Osteoblast (primary cell): ENCODE measurements at regions not wholly inside any gene's neighbourhood (a gene's known extent, or its start where the extent isn't known, plus 50 kb on each side); places are given as distances from the start of the nearest gene placed in this dataset.

Experiments
- DNase-seq: peaks from one replicate; pipeline ENCODE4 v3.0.0; 2011; ENCODE audit warnings: low spot score, mixed read lengths; ENCODE audit not compliant: insufficient read length; ENCODE audit errors: missing footprints
- H2AFZ ChIP-seq: 2 replicates; pipeline ENCODE4 v1.6.0; 2011; ENCODE audit warnings: mild to moderate bottlenecking, low read length
- H3K27ac ChIP-seq: 2 replicates; pipeline ENCODE4 v1.5.1; 2011; ENCODE audit warnings: mild to moderate bottlenecking, low read depth, low read length, moderate library complexity
- H3K27me3 ChIP-seq: 2 replicates; pipeline ENCODE4 v1.6.0; 2012; ENCODE audit warnings: mild to moderate bottlenecking, control low read depth, inconsistent platforms, low read length, moderate library complexity; ENCODE audit not compliant: insufficient read depth
- H3K36me3 ChIP-seq: 2 replicates; pipeline ENCODE4 v1.5.1; 2011; ENCODE audit warnings: mild to moderate bottlenecking, low read length, control low read depth, moderate library complexity; ENCODE audit not compliant: insufficient read depth
- H3K4me1 ChIP-seq: 2 replicates; pipeline ENCODE4 v1.5.1; 2011; ENCODE audit warnings: mild to moderate bottlenecking, low read length, control low read depth, moderate library complexity; ENCODE audit not compliant: insufficient read depth
- H3K4me2 ChIP-seq: 2 replicates; pipeline ENCODE4 v1.6.0; 2011; ENCODE audit warnings: mild to moderate bottlenecking, low read length; ENCODE audit not compliant: insufficient read depth
- H3K4me3 ChIP-seq: fragments of 200-600 bp; sonication (generic); 3 replicates; pipeline ENCODE4 v1.5.1; 2012; ENCODE audit warnings: mild to moderate bottlenecking, low read length, inconsistent platforms; ENCODE audit not compliant: insufficient read depth
- H3K79me2 ChIP-seq: 2 replicates; pipeline ENCODE4 v1.6.0; 2012; ENCODE audit warnings: mild to moderate bottlenecking, low read length, control low read depth, inconsistent platforms; ENCODE audit not compliant: insufficient read depth
- H3K9me3 ChIP-seq: 2 replicates; pipeline ENCODE4 v1.5.1; 2011; ENCODE audit warnings: low read depth, low read length, control low read depth
- H4K20me1 ChIP-seq: 2 replicates; pipeline ENCODE4 v1.6.0; 2012; ENCODE audit warnings: mild to moderate bottlenecking, low read length, control low read depth; ENCODE audit not compliant: insufficient read depth
- TF ChIP-seq, protein P1 (sequence below): IDR thresholded peaks from 2 replicates; pipeline ENCODE4 v1.5.1; 2011; ENCODE audit warnings: mild to moderate bottlenecking, low read depth, low read length, moderate library complexity; ENCODE audit errors: extremely low read depth

DNA sequence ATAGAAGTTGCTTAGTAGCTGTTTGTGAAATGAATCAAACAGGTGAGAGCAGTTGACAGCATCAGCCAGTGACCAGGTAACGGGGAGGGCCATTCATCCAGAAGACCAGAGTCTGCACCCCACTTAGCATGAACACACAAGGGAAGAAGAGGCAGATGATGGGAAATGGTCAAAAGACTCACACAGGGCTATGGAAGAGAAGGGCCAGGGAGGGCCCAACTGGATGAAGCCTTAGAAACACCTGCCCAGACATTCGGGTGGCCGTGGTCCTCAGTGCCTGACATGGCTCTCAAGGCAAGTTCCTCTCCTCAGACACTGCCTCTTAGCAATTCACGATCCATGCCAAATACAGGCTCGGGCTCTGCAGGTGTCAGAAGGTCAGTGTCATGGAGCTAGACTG is 354.1 kb downstream of the TCERG1L start:
- Histone ChIP-seq H3K9me3 (no peaks in the 10 kb centered on the region), H3K4me3 (no peak overlapping the region)
- no peak for DNase-seq

DNA sequence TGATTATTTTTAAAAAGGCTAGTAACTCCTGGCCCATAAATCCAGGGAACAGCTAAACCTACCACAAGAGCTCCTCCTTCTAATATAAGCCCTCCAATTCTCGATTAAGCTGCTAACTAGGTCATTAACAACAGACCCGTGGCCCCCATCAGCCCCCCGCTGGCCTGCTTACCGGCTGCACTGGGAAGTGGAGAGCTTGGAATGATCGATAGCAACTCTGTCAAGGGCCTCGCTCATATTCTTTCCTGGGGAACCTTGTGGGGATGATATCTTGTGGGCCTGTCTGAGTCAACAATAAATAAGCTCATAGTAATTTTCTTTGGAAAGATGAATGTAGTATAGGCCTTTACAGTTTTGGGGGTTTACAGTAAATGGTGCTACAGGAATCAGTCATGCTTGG is 353.5 kb downstream of the TCERG1L start:
- no peak overlapping the region for H2AFZ ChIP-seq
- TF ChIP-seq, protein P1, sequence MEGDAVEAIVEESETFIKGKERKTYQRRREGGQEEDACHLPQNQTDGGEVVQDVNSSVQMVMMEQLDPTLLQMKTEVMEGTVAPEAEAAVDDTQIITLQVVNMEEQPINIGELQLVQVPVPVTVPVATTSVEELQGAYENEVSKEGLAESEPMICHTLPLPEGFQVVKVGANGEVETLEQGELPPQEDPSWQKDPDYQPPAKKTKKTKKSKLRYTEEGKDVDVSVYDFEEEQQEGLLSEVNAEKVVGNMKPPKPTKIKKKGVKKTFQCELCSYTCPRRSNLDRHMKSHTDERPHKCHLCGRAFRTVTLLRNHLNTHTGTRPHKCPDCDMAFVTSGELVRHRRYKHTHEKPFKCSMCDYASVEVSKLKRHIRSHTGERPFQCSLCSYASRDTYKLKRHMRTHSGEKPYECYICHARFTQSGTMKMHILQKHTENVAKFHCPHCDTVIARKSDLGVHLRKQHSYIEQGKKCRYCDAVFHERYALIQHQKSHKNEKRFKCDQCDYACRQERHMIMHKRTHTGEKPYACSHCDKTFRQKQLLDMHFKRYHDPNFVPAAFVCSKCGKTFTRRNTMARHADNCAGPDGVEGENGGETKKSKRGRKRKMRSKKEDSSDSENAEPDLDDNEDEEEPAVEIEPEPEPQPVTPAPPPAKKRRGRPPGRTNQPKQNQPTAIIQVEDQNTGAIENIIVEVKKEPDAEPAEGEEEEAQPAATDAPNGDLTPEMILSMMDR = no peak
- no peaks in the 10 kb centered on the region for H3K4me1 ChIP-seq
- no peaks in the 10 kb centered on the region for H4K20me1 ChIP-seq
- no peak overlapping the region for H3K4me3 ChIP-seq
- no peaks in the 10 kb centered on the region for H3K9me3 ChIP-seq
- no peaks in the 10 kb centered on the region for H3K36me3 ChIP-seq
- no peak overlapping the region for H3K4me2 ChIP-seq
- DNase-seq = no peak
- no peaks in the 10 kb centered on the region for H3K79me2 ChIP-seq
- no peaks in the 10 kb centered on the region for H3K27me3 ChIP-seq
- H3K27ac ChIP-seq = no peak overlapping the region

More for the DNA sequence above, 354.1 kb downstream of the TCERG1L start:
- Histone ChIP-seq H3K4me1 (no peaks in the 10 kb centered on the region), H2AFZ (no peak overlapping the region), H3K4me2 (no peak overlapping the region), H3K79me2 (no peaks in the 10 kb centered on the region), H3K36me3 (no peaks in the 10 kb centered on the region), H3K27ac (no peak overlapping the region), H4K20me1 (no peaks in the 10 kb centered on the region), H3K27me3 (no peaks in the 10 kb centered on the region)
- TF ChIP-seq, protein P1 = no peak

DNA sequence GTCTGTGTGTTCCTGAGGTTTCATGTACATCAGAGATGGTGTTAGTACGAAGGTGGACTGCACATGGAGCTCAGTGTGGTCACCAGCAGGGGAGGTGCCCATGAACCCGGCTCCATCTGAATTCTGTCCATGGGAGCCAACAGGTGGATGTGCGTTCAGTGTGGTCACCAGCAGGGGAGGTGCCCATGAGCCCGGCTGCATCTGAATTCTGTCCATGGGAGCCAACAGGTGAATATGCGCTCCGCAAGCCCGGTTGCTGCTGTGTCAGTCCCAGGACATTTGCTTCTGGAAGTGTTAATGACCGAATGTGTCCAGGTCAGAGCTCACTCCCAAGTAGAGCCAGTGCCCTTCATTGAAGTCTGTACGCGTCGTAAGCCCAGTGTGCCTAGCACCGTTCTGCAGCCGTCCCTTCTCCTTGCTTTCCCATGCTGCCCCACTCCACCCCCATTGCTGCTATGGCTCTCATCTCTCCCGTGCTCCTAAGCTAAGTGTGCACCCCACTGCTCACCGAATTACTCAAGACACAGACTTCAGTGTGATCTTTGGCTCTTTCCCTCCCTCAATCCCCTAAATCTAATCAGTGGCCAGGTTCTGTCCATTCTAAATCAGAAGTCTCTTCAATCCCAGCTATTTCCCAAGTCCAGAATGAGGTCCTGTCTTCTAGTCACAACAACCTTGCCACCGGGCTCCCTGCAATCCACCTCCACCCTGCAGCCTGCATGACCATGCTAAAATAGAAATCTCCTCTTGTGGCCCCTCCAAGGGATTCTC is 352.4 kb downstream of the TCERG1L start:
- H3K4me2 ChIP-seq = no peak overlapping the region
- no peaks in the 10 kb centered on the region for H3K79me2 ChIP-seq
- H3K4me3 ChIP-seq = no peak overlapping the region
- no peaks in the 10 kb centered on the region for H4K20me1 ChIP-seq
- no peaks in the 10 kb centered on the region for H3K4me1 ChIP-seq
- no peaks in the 10 kb centered on the region for H3K9me3 ChIP-seq
- TF ChIP-seq, protein P1 = no peak
- DNase-seq = no peak
- no peak overlapping the region for H2AFZ ChIP-seq
- no peaks in the 10 kb centered on the region for H3K36me3 ChIP-seq
- H3K27ac ChIP-seq = no peak overlapping the region
- no peaks in the 10 kb centered on the region for H3K27me3 ChIP-seq

DNA sequence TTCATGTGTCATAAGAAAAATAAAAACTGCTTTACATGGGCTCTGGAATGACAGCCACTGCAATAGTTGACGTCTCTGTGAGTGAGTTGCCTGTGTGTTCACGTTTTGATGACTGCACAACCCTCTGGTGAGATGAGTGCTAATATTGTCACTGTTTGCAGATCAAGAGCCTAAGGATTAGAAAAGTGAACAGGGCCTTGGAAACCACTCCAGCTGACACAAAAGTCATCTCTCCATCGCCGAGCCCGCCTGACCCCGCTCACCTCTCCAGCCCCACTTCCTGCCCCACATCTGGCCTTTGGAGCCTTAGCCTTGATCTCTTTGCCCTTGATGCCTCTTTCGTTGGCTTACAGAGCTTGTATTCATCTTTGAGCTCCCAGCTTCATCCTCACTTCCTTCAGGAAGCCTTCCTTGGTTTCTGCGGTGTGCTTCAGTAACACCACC is 351.7 kb downstream of the TCERG1L start:
- Histone ChIP-seq H3K9me3 (no peaks in the 10 kb centered on the region), H3K36me3 (no peaks in the 10 kb centered on the region), H4K20me1 (no peaks in the 10 kb centered on the region), H3K4me2 (no peak overlapping the region), H3K27me3 (no peaks in the 10 kb centered on the region), H2AFZ (no peak overlapping the region), H3K4me3 (no peak overlapping the region), H3K79me2 (no peaks in the 10 kb centered on the region), H3K27ac (no peak overlapping the region), H3K4me1 (no peaks in the 10 kb centered on the region)
- TF ChIP-seq, protein P1 = no peak
- no peak for DNase-seq
